ENCODE measurements at regions not wholly inside any gene's neighbourhood (a gene's known extent, or its start where the extent isn't known, plus 50 kb on each side); places are given as distances from the start of the nearest gene placed in this dataset.
"Not testable (repeated sequence)": the region's sequence is repeated elsewhere in the genome, so short reads cannot be mapped to it uniquely, and the experiment has no call there.

- no peak for DNase-seq
Observed at GRCh38 chr14:39499514-39499913, 67.3 kb upstream of the FBXO33 start.

GRCh38 chr14:39497677-39498076 lies 65.4 kb upstream of the FBXO33 start:
- DNase-seq: not testable (repeated sequence)

GRCh38 chr14:39492267-39492666 lies 60.0 kb upstream of the FBXO33 start:
- no peak for DNase-seq

GRCh38 chr14:39491134-39491571 lies 58.9 kb upstream of the FBXO33 start:
- no peak for DNase-seq

GRCh38 chr14:39488600-39488999 lies 56.4 kb upstream of the FBXO33 start:
- DNase-seq: no peak

- no peak for DNase-seq
Observed at GRCh38 chr14:39483682-39484081, 51.4 kb upstream of the FBXO33 start.
